Epithelial cell of prostate (primary cell): ENCODE measurements at regions not wholly inside any gene's neighbourhood (a gene's known extent, or its start where the extent isn't known, plus 50 kb on each side); places are given as distances from the start of the nearest gene placed in this dataset.
"Not testable (repeated sequence)": the region's sequence is repeated elsewhere in the genome, so short reads cannot be mapped to it uniquely, and the experiment has no call there.

Source experiments
- DNase-seq: peaks from one replicate; pipeline ENCODE4 v3.0.0-alpha.2; 2011; ENCODE audit warnings: low read depth, low spot score
- H3K27ac ChIP-seq: fragments of 450-650 bp; 2 replicates; pipeline ENCODE4 v1.5.1; 2017; ENCODE audit warnings: mild to moderate bottlenecking

- no peak overlapping the region for H3K27ac ChIP-seq
- no peak for DNase-seq
Observed at GRCh38 chr5:38607396-38607795, 51.0 kb upstream of the LIFR start.

GRCh38 chr5:38607930-38608564 is 51.6 kb upstream of the LIFR start:
- no peak for DNase-seq

GRCh38 chr5:38608874-38609273 is 52.4 kb upstream of the LIFR start:
- no peak overlapping the region for H3K27ac ChIP-seq
- no peak for DNase-seq

More at GRCh38 chr5:38607930-38608564, 51.6 kb upstream of the LIFR start:
- H3K27ac ChIP-seq, result no peak overlapping the region

GRCh38 chr5:38612851-38613250 is 56.4 kb upstream of the LIFR start:
- H3K27ac ChIP-seq, result no peak overlapping the region
- no peak for DNase-seq

GRCh38 chr5:38613490-38613889 is 57.0 kb upstream of the LIFR start:
- DNase-seq, result no peak
- H3K27ac ChIP-seq, result no peak overlapping the region

- H3K27ac ChIP-seq, result no peak overlapping the region
- peak; percentile 22 for DNase-seq
Observed at GRCh38 chr5:38613992-38614836, 57.8 kb upstream of the LIFR start.

- no peak for DNase-seq
- H3K27ac ChIP-seq, result no peak overlapping the region
Observed at GRCh38 chr5:38615042-38615441, 58.6 kb upstream of the LIFR start.

- DNase-seq, result no peak
- H3K27ac ChIP-seq, result no peak overlapping the region
Observed at GRCh38 chr5:38615981-38616451, 59.6 kb upstream of the LIFR start.

- H3K27ac ChIP-seq, result no peak overlapping the region
- DNase-seq, result no peak
Observed at GRCh38 chr5:38618154-38618553, 61.7 kb upstream of the LIFR start.

- H3K27ac ChIP-seq, result no peak overlapping the region
- DNase-seq, result no peak
Observed at GRCh38 chr5:38621331-38621730, 64.9 kb upstream of the LIFR start.

GRCh38 chr5:38621840-38622437 is 65.5 kb upstream of the LIFR start:
- DNase-seq, result no peak
- H3K27ac ChIP-seq, result no peak overlapping the region

GRCh38 chr5:38622723-38623129 is 66.3 kb upstream of the LIFR start:
- DNase-seq, result no peak
- H3K27ac ChIP-seq, result no peak overlapping the region

GRCh38 chr5:38624541-38624940 is 68.1 kb upstream of the LIFR start:
- DNase-seq, H3K27ac ChIP-seq: not testable (repeated sequence)

- H3K27ac ChIP-seq, DNase-seq: not testable (repeated sequence)
Observed at GRCh38 chr5:38631376-38631775, 74.9 kb upstream of the LIFR start.

GRCh38 chr5:38634568-38635369 is 78.3 kb upstream of the LIFR start:
- no peak overlapping the region for H3K27ac ChIP-seq
- no peak for DNase-seq

GRCh38 chr5:38636626-38637025 is 80.2 kb upstream of the LIFR start:
- no peak for DNase-seq
- H3K27ac ChIP-seq, result no peak overlapping the region

- DNase-seq, result no peak
- H3K27ac ChIP-seq, result no peak overlapping the region
Observed at GRCh38 chr5:38638656-38639055, 82.2 kb upstream of the LIFR start.

- no peak for DNase-seq
- H3K27ac ChIP-seq, result no peak overlapping the region
Observed at GRCh38 chr5:38639377-38640358, 83.2 kb upstream of the LIFR start.

GRCh38 chr5:38641003-38641402 is 84.6 kb upstream of the LIFR start:
- DNase-seq, result no peak
- no peak overlapping the region for H3K27ac ChIP-seq
